ENCODE measurements at regions not wholly inside any gene's neighbourhood (a gene's known extent, or its start where the extent isn't known, plus 50 kb on each side); places are given as distances from the start of the nearest gene placed in this dataset.
"Not testable (repeated sequence)": the region's sequence is repeated elsewhere in the genome, so short reads cannot be mapped to it uniquely, and the experiment has no call there.

GRCh38 chr6:125643967-125644661, 105.3 kb upstream of the HEY2 start:
- not testable (repeated sequence) for TF ChIP-seq POLR2A (IDR thresholded peaks at IDR 0.05; ENCODE audit: low read depth, low read length); CTCF (conservative IDR thresholded peaks at IDR 0.05; ENCODE audit: low read depth, low read length); ELK1 (IDR thresholded peaks at IDR 0.05; ENCODE audit: borderline replicate concordance, low read depth, low read length); SMC3 (IDR thresholded peaks at IDR 0.05; ENCODE audit: low read depth, low read length); FOS (IDR thresholded peaks at IDR 0.05; ENCODE audit: low read depth, low read length); MAFK (IDR thresholded peaks at IDR 0.05; ENCODE audit: low read depth, low read length); USF2 (IDR thresholded peaks at IDR 0.05; ENCODE audit: low read depth, low read length); RAD21 (IDR thresholded peaks at IDR 0.05; ENCODE audit: low read length); CEBPB (IDR thresholded peaks at IDR 0.05; ENCODE audit: low read depth, low read length); MAZ (IDR thresholded peaks at IDR 0.05; ENCODE audit: borderline replicate concordance, low read depth, low read length); MXI1 (IDR thresholded peaks at IDR 0.05; ENCODE audit: borderline replicate concordance, low read depth, low read length); BHLHE40 (IDR thresholded peaks at IDR 0.05; ENCODE audit: low read depth, low read length); RFX5 (IDR thresholded peaks at IDR 0.05; ENCODE audit: low read depth, low read length); NFE2L2 (IDR thresholded peaks at IDR 0.05; ENCODE audit: low read depth, low read length)
